ENCODE measurements at regions not wholly inside any gene's neighbourhood (a gene's known extent, or its start where the extent isn't known, plus 50 kb on each side); places are given as distances from the start of the nearest gene placed in this dataset.

DNA sequence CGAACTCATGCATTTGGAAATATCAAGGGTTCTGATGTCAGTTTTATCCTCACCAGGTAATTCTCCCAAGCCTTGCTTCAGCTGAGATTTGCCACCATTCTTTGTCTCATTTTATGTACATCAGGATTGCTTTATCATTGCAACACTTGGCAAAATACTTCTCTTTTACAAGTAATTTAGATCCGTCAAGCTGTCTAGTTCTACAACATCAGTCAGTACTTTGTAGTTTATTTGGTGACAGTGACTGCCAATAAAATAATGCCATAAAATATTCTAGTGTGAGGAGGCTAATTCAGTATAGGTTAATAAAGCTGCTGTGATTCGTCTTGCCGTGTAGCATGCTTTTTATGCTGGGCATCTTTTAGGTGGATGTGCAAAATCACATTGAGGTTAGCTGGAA lies 565.3 kb upstream of the SGO1 start:
- H3K4me3 ChIP-seq (replicated peaks; ENCODE audit: low read depth, low read length), result no peak overlapping the region
- TF ChIP-seq, protein P1, sequence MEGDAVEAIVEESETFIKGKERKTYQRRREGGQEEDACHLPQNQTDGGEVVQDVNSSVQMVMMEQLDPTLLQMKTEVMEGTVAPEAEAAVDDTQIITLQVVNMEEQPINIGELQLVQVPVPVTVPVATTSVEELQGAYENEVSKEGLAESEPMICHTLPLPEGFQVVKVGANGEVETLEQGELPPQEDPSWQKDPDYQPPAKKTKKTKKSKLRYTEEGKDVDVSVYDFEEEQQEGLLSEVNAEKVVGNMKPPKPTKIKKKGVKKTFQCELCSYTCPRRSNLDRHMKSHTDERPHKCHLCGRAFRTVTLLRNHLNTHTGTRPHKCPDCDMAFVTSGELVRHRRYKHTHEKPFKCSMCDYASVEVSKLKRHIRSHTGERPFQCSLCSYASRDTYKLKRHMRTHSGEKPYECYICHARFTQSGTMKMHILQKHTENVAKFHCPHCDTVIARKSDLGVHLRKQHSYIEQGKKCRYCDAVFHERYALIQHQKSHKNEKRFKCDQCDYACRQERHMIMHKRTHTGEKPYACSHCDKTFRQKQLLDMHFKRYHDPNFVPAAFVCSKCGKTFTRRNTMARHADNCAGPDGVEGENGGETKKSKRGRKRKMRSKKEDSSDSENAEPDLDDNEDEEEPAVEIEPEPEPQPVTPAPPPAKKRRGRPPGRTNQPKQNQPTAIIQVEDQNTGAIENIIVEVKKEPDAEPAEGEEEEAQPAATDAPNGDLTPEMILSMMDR (IDR thresholded peaks at IDR 0.05; ENCODE audit: low read depth, low read length, missing control alignments), result no peak
- DNase-seq (ENCODE audit: extremely low read depth, low read depth), result no peak

DNA sequence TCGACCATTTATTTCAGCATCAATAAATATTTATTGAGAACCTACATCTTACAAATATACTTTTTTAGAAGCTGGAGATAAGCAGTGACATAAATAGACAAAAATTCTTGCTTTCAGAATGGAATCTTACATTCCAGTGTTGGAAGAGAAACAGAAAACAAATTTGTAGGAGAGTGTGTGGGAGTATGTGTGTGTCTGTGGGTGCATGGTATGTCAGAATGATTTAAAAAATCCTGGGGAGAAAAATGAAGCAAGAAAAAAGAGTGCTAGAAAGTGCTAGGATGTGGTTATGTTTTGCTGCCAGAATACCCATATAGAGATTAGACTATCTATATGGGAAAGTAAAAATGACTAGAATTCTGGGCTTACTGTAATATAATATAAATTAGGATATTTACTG lies 561.7 kb upstream of the SGO1 start:
- TF ChIP-seq, protein P1 (IDR thresholded peaks at IDR 0.05; ENCODE audit: low read depth, low read length, missing control alignments), result no peak
- H3K4me3 ChIP-seq (replicated peaks; ENCODE audit: low read depth, low read length), result no peak overlapping the region
- no peak for DNase-seq (ENCODE audit: extremely low read depth, low read depth)

DNA sequence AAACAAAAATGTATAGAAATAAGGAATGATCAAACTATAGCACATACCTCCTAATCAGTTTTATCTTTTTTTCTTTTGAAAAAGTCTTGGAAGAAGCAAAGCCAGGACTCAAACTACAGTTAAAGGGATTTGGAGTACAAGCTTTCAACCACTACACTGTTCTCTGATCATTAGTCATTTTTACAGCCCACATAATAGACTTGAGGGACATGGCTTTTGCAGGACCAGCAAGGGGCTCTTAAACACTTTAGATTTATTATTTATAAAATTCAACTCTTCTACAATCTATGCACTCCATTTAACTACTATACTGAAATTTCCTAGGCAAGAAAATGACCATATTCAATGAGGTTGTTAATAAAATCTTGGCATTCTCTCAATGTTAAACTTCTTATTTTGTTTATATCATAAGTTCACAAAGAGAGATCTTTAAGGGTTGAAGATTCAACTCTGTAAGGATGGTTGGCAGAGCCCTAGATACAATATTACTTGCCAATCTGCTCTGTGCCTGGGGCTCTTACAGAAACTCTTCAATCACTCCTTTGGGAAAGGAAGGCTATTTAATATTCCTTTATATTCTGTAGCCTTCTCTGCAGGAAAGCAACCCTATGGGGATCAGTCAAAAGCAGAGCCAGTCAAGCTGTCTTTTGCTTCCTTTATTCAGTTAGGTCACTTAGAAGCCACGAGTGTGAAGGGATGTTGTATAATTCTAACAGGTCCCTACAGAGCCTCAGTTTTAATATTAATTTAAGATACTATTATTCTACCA lies 557.7 kb upstream of the SGO1 start:
- TF ChIP-seq, protein P1 (IDR thresholded peaks at IDR 0.05; ENCODE audit: low read depth, low read length, missing control alignments), result no peak
- DNase-seq (ENCODE audit: extremely low read depth, low read depth), result no peak
- no peak overlapping the region for H3K4me3 ChIP-seq (replicated peaks; ENCODE audit: low read depth, low read length)

DNA sequence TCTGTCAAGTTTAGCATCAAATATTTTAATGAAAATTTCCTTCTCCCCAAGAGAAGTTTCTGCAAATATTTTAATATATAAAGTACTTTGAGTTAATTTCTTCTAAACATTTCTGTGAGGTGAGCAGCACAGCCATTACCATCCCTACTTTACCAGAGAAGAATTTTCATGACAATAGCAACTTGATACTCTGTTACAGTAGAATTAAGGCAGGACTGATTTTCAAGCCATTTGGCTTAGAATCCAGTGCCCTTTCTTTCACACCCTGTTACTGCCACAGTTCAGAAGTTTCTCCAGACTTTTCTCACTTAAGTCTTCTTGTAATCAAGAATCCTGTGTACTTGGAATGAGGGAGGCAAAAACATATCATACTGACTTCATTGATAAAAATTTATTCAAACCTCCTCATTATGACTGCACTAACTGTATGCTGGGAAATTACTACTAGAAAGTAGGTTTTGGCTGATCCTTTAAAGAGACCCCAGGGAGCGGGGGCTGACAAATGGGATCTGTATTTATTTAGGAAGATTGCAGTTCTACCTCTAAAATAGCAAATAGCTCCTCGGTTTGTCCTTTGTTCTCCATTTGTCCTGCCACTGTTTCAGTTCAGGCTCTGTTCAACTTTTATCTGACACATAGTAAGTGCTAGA lies 557.0 kb upstream of the SGO1 start:
- H3K4me3 ChIP-seq (replicated peaks; ENCODE audit: low read depth, low read length), result no peak overlapping the region
- no peak for DNase-seq (ENCODE audit: extremely low read depth, low read depth)
- TF ChIP-seq, protein P1 (IDR thresholded peaks at IDR 0.05; ENCODE audit: low read depth, low read length, missing control alignments), result no peak

DNA sequence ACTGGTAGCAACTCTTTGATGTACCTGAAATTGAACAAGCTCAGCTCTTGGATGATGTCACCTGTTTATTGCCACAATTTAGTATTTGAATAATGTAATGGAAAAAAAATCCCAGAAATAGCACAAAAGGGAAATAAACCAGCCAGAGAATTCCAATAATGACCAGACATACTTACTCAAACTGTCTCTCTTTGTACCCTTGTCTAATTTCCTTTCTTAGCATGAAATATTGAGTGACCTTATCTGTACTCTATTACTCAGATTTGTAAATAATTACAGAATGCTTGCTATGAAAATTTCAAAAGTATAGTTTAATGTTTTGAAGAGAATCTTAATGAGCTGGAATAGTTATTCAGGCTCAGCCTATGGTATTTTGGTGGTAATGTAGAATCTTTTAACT lies 555.4 kb upstream of the SGO1 start:
- TF ChIP-seq, protein P1 (IDR thresholded peaks at IDR 0.05; ENCODE audit: low read depth, low read length, missing control alignments), result no peak
- DNase-seq (ENCODE audit: extremely low read depth, low read depth), result no peak
- H3K4me3 ChIP-seq (replicated peaks; ENCODE audit: low read depth, low read length), result no peak overlapping the region

DNA sequence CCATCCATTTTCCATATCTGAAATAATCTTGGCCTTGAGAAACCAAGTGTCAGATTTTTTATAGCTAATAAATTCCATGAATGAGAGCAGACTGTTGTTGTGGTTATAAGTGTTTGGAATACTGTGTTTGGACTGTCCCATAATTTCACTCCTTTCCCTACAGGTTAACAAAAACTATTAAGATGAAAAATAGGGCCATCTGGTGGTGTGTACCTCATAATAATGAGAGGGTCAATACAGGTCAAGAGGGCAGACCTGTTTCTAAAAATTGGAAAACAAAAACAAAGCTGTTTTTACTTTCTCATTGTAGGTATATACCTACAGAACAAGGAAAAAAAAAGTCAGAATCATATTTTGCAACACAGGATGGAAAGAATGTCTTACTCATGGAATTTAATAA lies 553.8 kb upstream of the SGO1 start:
- no peak overlapping the region for H3K4me3 ChIP-seq (replicated peaks; ENCODE audit: low read depth, low read length)
- DNase-seq (ENCODE audit: extremely low read depth, low read depth), result no peak
- TF ChIP-seq, protein P1 (IDR thresholded peaks at IDR 0.05; ENCODE audit: low read depth, low read length, missing control alignments), result no peak

Measured in HFF-Myc (cell line).